HEK293 (cell line): ENCODE measurements at regions not wholly inside any gene's neighbourhood (a gene's known extent, or its start where the extent isn't known, plus 50 kb on each side); places are given as distances from the start of the nearest gene placed in this dataset.

Experiments
- CTCF ChIP-seq: fragments of 450-650 bp; formaldehyde crosslinking; IDR thresholded peaks from 2 replicates; pipeline ENCODE4 v1.5.1; 2016; ENCODE audit warnings: missing biosample characterization, missing genetic modification characterization
- ZEB2 ChIP-seq: fragments of 450-650 bp; formaldehyde crosslinking; IDR thresholded peaks from 2 replicates; pipeline ENCODE4 v1.5.1; 2016; ENCODE audit warnings: missing biosample characterization, missing genetic modification characterization
- ZFP3 ChIP-seq: fragments of 450-650 bp; formaldehyde crosslinking; IDR thresholded peaks from 2 replicates; pipeline ENCODE4 v1.5.1; 2016; ENCODE audit warnings: low read depth, missing biosample characterization, missing genetic modification characterization
- ZNF175 ChIP-seq: fragments of 450-650 bp; formaldehyde crosslinking; IDR thresholded peaks from 2 replicates; pipeline ENCODE4 v1.5.1; 2016; ENCODE audit warnings: missing biosample characterization, missing genetic modification characterization
- ZNF585B ChIP-seq: fragments of 450-650 bp; formaldehyde crosslinking; IDR thresholded peaks from 2 replicates; pipeline ENCODE4 v1.5.1; 2016; ENCODE audit warnings: missing biosample characterization, missing genetic modification characterization

- TF ChIP-seq CTCF, result no peak
- TF ChIP-seq ZFP3 (tag by site-specific recombination), result no peak
- no peak for TF ChIP-seq ZNF585B (tag by site-specific recombination)
- TF ChIP-seq ZEB2 (tag by site-specific recombination), result no peak
- no peak for TF ChIP-seq ZNF175 (tag by site-specific recombination)
Observed at GRCh38 chr11:41849250-41849649, 389.8 kb upstream of the LRRC4C start.
